ENCODE measurements at regions not wholly inside any gene's neighbourhood (a gene's known extent, or its start where the extent isn't known, plus 50 kb on each side); places are given as distances from the start of the nearest gene placed in this dataset.

DNA sequence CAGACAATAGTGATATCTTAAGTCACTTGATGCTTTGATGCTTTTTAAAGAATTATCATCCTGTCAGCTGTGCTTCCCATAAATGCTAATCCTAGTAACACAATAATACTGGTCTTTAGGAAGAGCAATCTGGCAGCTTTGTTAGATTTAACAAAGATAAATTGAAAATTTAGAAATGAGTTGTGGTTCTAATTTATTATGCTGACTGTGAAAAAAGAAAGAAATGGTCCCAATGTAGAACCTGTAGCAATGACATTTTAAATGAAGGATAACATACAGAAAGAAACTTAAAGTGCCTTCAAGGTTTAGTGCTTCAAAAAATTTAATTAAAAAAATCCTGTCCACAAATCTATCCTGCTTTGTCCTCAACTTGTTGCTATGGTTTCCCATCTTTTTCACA is 81.6 kb upstream of the HGF start:
- TF ChIP-seq, protein P1, sequence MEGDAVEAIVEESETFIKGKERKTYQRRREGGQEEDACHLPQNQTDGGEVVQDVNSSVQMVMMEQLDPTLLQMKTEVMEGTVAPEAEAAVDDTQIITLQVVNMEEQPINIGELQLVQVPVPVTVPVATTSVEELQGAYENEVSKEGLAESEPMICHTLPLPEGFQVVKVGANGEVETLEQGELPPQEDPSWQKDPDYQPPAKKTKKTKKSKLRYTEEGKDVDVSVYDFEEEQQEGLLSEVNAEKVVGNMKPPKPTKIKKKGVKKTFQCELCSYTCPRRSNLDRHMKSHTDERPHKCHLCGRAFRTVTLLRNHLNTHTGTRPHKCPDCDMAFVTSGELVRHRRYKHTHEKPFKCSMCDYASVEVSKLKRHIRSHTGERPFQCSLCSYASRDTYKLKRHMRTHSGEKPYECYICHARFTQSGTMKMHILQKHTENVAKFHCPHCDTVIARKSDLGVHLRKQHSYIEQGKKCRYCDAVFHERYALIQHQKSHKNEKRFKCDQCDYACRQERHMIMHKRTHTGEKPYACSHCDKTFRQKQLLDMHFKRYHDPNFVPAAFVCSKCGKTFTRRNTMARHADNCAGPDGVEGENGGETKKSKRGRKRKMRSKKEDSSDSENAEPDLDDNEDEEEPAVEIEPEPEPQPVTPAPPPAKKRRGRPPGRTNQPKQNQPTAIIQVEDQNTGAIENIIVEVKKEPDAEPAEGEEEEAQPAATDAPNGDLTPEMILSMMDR (conservative IDR thresholded peaks at IDR 0.05; ENCODE audit: low read length) = no peak
- no peak for TF ChIP-seq EZH2phosphoT487 (IDR thresholded peaks at IDR 0.05; ENCODE audit: borderline replicate concordance, low read depth, low read length)
